Heart left ventricle (tissue), 13 donors: ENCODE measurements at regions not wholly inside any gene's neighbourhood (a gene's known extent, or its start where the extent isn't known, plus 50 kb on each side); places are given as distances from the start of the nearest gene placed in this dataset.

Experiments
- POLR2A ChIP-seq, 2 donors: fragments of 450-650 bp; IDR thresholded peaks; one replicate each; pipeline ENCODE4 v1.6.1; 2017; ENCODE audit warnings: antibody characterized with exemption in 2 of 2, mild to moderate bottlenecking in 2 of 2, moderate library complexity in 2 of 2
- TF ChIP-seq, protein P1 (sequence below), 12 donors: fragments of 200-600 bp; sonication (generic) in 4 of 12; IDR thresholded peaks; one replicate each; pipeline versions ENCODE4 v1.5.0 to v1.8.0; 2018 to 2022; ENCODE audit warnings: antibody characterized with exemption in 12 of 12, mild to moderate bottlenecking in 5 of 12
- donor health status: ischemic (EF 13 %, LVEDD 7.1; RV severe dilation, severe dysfunction).
- donor health status: DM: no; HTN: yes; CAD: no.
- donor health status: DM: no; HTN: no; CAD: no.
- donor health status: ischemic (EF 25% LVEDD 6.9; RV normal size, moderate dysfunction).
- donor health status: ischemic (EF 25% LVEDD 5.7; RV mildly dilated, moderate dysfunction).
- donor health status: ischemic (EF 35%, LVEDD 5.7; RV mildly dilated, moderate dysfunction).
- donor health status: nonischemic (EF 11% LVEDD 7.7; RV severe dilation, severe dysfunction).
- donor health status: DM: yes; HTN: yes; CAD: no.
- donor health status: PGD.
- donor health status: ischemic (EF 29% LVEDD 5.4; RV normal size, mild dysfunction).
- donor health status: nonischemic (EF 23%, LVEDD 6.1; RV moderate dilation, normal function).

DNA sequence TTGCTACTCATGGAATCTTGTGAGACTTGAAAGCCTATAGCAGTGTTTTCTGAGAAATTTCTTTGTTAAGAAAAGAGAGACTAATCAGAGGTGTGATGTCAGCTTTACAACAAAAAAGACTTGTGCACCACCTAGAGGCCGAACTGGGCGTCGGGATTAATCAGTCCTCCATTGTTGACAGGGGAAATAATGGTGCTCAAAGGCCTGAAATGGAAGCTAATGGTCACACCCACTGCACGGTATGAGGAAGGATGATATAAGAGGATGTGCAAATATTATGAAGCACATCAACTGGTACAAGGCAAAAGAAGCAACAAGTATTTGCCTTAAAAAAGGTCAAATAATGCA, 480.2 kb upstream of the MIR17HG start:
- TF ChIP-seq, protein P1, sequence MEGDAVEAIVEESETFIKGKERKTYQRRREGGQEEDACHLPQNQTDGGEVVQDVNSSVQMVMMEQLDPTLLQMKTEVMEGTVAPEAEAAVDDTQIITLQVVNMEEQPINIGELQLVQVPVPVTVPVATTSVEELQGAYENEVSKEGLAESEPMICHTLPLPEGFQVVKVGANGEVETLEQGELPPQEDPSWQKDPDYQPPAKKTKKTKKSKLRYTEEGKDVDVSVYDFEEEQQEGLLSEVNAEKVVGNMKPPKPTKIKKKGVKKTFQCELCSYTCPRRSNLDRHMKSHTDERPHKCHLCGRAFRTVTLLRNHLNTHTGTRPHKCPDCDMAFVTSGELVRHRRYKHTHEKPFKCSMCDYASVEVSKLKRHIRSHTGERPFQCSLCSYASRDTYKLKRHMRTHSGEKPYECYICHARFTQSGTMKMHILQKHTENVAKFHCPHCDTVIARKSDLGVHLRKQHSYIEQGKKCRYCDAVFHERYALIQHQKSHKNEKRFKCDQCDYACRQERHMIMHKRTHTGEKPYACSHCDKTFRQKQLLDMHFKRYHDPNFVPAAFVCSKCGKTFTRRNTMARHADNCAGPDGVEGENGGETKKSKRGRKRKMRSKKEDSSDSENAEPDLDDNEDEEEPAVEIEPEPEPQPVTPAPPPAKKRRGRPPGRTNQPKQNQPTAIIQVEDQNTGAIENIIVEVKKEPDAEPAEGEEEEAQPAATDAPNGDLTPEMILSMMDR (IDR thresholded peaks at IDR 0.05), result peak; percentile 28 to 66 (median 55)
- TF ChIP-seq POLR2A (IDR thresholded peaks at IDR 0.05), result no peak
